ENCODE measurements at regions not wholly inside any gene's neighbourhood (a gene's known extent, or its start where the extent isn't known, plus 50 kb on each side); places are given as distances from the start of the nearest gene placed in this dataset.

- H3K4me3 ChIP-seq (IDR thresholded peaks at IDR 0.05; ENCODE audit: insufficient read depth, low read depth, low read length) = no peak overlapping the region
- no peak overlapping the region for H3K4me2 ChIP-seq
- no peaks in the 10 kb centered on the region for H3K27me3 ChIP-seq (ENCODE audit: insufficient read depth, low read depth)
- H3K4me1 ChIP-seq (ENCODE audit: low read depth, poor library complexity, severe bottlenecking) = peaks cover 7% of the 10 kb centered on the region
- TF ChIP-seq CTCF (conservative IDR thresholded peaks at IDR 0.05; ENCODE audit: low read depth, low read length) = no peak
- no peaks in the 10 kb centered on the region for H3K36me3 ChIP-seq (ENCODE audit: insufficient read depth)
- H3K9ac ChIP-seq = no peak overlapping the region
- H3K27ac ChIP-seq = no peak overlapping the region
- no peaks in the 10 kb centered on the region for H4K20me1 ChIP-seq (ENCODE audit: insufficient read depth)
- no peak overlapping the region for H2AFZ ChIP-seq (ENCODE audit: low read depth)
- H3K79me2 ChIP-seq (ENCODE audit: insufficient read depth, low read depth) = no peaks in the 10 kb centered on the region
Observed at GRCh38 chr22:22155146-22155545, 89.4 kb upstream of the VPREB1 start.

- Histone ChIP-seq H3K9ac (no peak overlapping the region), H4K20me1 (ENCODE audit: insufficient read depth) (no peaks in the 10 kb centered on the region), H3K27me3 (ENCODE audit: insufficient read depth, low read depth) (no peaks in the 10 kb centered on the region), H3K4me2 (no peak overlapping the region), H3K27ac (no peak overlapping the region), H3K4me3 (IDR thresholded peaks at IDR 0.05; ENCODE audit: insufficient read depth, low read depth, low read length) (no peak overlapping the region), H3K4me1 (ENCODE audit: low read depth, poor library complexity, severe bottlenecking) (peaks cover 7% of the 10 kb centered on the region), H3K36me3 (ENCODE audit: insufficient read depth) (no peaks in the 10 kb centered on the region), H2AFZ (ENCODE audit: low read depth) (no peak overlapping the region), H3K79me2 (ENCODE audit: insufficient read depth, low read depth) (no peaks in the 10 kb centered on the region)
- TF ChIP-seq CTCF (conservative IDR thresholded peaks at IDR 0.05; ENCODE audit: low read depth, low read length) = no peak
Observed at GRCh38 chr22:22154040-22154439, 90.5 kb upstream of the VPREB1 start.

- Histone ChIP-seq H3K4me1 (ENCODE audit: low read depth, poor library complexity, severe bottlenecking) (no peaks in the 10 kb centered on the region), H4K20me1 (ENCODE audit: insufficient read depth) (no peaks in the 10 kb centered on the region), H3K79me2 (ENCODE audit: insufficient read depth, low read depth) (no peaks in the 10 kb centered on the region), H3K4me3 (IDR thresholded peaks at IDR 0.05; ENCODE audit: insufficient read depth, low read depth, low read length) (no peak overlapping the region), H3K36me3 (ENCODE audit: insufficient read depth) (no peaks in the 10 kb centered on the region), H3K4me2 (no peak overlapping the region), H3K27me3 (ENCODE audit: insufficient read depth, low read depth) (no peaks in the 10 kb centered on the region), H2AFZ (ENCODE audit: low read depth) (no peak overlapping the region), H3K9ac (no peak overlapping the region), H3K27ac (no peak overlapping the region)
- no peak for TF ChIP-seq CTCF (conservative IDR thresholded peaks at IDR 0.05; ENCODE audit: low read depth, low read length)
Observed at GRCh38 chr22:22151308-22151707, 93.3 kb upstream of the VPREB1 start.

GRCh38 chr22:22150457-22150856 lies 94.1 kb upstream of the VPREB1 start:
- H3K4me1 ChIP-seq (ENCODE audit: low read depth, poor library complexity, severe bottlenecking) = no peaks in the 10 kb centered on the region
- H3K9ac ChIP-seq = no peak overlapping the region
- no peaks in the 10 kb centered on the region for H3K36me3 ChIP-seq (ENCODE audit: insufficient read depth)
- TF ChIP-seq CTCF (conservative IDR thresholded peaks at IDR 0.05; ENCODE audit: low read depth, low read length) = no peak
- H3K27ac ChIP-seq = no peak overlapping the region
- no peaks in the 10 kb centered on the region for H4K20me1 ChIP-seq (ENCODE audit: insufficient read depth)
- no peak overlapping the region for H3K4me2 ChIP-seq
- H2AFZ ChIP-seq (ENCODE audit: low read depth) = no peak overlapping the region
- no peaks in the 10 kb centered on the region for H3K79me2 ChIP-seq (ENCODE audit: insufficient read depth, low read depth)
- H3K27me3 ChIP-seq (ENCODE audit: insufficient read depth, low read depth) = no peaks in the 10 kb centered on the region
- H3K4me3 ChIP-seq (IDR thresholded peaks at IDR 0.05; ENCODE audit: insufficient read depth, low read depth, low read length) = no peak overlapping the region

- H4K20me1 ChIP-seq (ENCODE audit: insufficient read depth) = no peaks in the 10 kb centered on the region
- no peaks in the 10 kb centered on the region for H3K79me2 ChIP-seq (ENCODE audit: insufficient read depth, low read depth)
- no peaks in the 10 kb centered on the region for H3K36me3 ChIP-seq (ENCODE audit: insufficient read depth)
- no peak overlapping the region for H2AFZ ChIP-seq (ENCODE audit: low read depth)
- H3K9ac ChIP-seq = no peak overlapping the region
- TF ChIP-seq CTCF (conservative IDR thresholded peaks at IDR 0.05; ENCODE audit: low read depth, low read length) = no peak
- no peak overlapping the region for H3K4me3 ChIP-seq (IDR thresholded peaks at IDR 0.05; ENCODE audit: insufficient read depth, low read depth, low read length)
- no peaks in the 10 kb centered on the region for H3K4me1 ChIP-seq (ENCODE audit: low read depth, poor library complexity, severe bottlenecking)
- H3K4me2 ChIP-seq = no peak overlapping the region
- H3K27ac ChIP-seq = no peak overlapping the region
- no peaks in the 10 kb centered on the region for H3K27me3 ChIP-seq (ENCODE audit: insufficient read depth, low read depth)
Observed at GRCh38 chr22:22148905-22149304, 95.7 kb upstream of the VPREB1 start.
